NCI-H2196 (cell line): ENCODE measurements at regions not wholly inside any gene's neighbourhood (a gene's known extent, or its start where the extent isn't known, plus 50 kb on each side); places are given as distances from the start of the nearest gene placed in this dataset.

Experiments used
- DNase-seq: peaks from one replicate; lab custom pipeline; 2025; ENCODE audit not compliant: unreplicated experiment; lab: John Stamatoyannopoulos, UW

GRCh38 chr13:104085611-104086010 lies 1019.4 kb upstream of the SLC10A2 start:
- no peak for DNase-seq

GRCh38 chr13:104074326-104074725 lies 1008.1 kb upstream of the SLC10A2 start:
- DNase-seq = no peak

- DNase-seq = no peak
These were observed 1005.6 kb upstream of the SLC10A2 start for GRCh38 chr13:104071806-104072205.

- no peak for DNase-seq
These were observed 999.1 kb upstream of the SLC10A2 start for GRCh38 chr13:104065328-104065727.

DNA sequence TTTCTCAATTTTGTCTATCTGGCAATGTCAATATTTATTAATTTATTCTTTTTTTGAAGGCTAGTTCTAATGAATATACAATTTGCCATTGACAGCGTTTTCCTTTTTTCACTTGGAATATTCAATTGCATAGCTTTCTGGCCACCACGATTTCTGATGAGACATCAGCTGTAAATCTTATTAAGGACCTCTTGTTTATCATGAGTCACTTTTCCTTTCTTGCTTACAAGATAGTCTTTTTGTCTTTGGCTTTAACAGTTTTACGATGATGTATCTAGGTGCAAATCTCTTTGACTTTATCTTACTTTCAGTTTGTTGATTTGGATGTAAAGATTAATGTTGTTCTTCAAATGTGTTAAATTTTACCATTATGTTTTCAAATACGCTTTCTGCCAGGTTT lies 991.6 kb upstream of the SLC10A2 start:
- DNase-seq = no peak

DNA sequence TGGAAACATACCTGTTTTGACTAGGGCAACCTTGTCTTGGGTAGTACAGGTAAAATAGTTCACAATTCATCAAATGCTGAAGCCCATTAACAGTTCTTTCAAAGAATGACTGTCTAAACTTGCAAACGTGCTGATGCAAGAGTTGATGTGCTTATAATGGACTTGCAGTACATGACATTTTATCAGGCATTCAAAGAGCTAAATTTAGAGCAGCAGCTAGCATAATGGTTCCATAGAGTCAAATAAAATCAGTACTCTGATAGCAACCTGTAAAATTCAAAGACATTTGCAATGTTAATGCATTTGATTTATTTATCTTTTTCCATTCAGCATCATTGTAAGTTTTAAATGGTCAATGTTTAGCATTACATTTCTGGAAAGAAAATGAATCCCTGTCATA lies 979.7 kb upstream of the SLC10A2 start:
- no peak for DNase-seq

- DNase-seq = no peak
These were observed 977.0 kb upstream of the SLC10A2 start for GRCh38 chr13:104043184-104043583.

DNA sequence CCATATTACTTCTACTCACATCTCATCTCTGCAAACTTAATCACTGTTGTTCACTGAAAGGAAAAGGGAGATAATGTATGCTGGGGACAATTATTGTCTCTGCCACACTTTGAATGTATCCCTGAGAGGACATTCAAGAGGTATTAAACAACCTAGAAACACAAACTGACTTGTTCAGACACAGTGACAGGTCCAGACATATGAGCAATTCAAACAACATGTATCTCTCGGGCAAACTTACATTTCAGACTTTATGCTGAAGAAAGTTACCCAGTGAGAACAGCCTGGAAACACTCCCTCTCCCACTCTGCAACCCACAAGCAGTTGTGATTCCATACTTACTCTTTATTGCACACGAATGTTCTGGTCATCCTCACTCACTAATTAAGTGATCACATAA lies 968.7 kb upstream of the SLC10A2 start:
- no peak for DNase-seq

DNA sequence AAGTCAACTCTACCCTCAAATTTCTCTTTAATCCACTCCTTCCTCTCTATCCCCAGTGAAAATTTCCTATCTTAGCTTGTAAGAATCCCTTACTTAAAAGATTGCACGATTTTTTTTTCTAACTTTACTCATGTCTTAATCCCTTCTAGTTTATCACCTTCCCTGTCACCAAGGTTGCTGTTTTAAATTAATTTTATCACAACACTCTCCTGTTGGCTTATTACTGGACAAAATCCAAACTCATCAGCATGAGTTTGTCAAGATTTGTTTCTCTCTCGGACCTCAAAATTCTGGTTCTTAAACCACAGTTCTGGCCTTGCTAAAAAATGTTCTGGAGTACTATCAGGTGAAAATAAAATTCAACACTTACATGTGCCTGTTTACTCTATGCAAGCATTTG lies 959.1 kb upstream of the SLC10A2 start:
- DNase-seq = no peak

DNA sequence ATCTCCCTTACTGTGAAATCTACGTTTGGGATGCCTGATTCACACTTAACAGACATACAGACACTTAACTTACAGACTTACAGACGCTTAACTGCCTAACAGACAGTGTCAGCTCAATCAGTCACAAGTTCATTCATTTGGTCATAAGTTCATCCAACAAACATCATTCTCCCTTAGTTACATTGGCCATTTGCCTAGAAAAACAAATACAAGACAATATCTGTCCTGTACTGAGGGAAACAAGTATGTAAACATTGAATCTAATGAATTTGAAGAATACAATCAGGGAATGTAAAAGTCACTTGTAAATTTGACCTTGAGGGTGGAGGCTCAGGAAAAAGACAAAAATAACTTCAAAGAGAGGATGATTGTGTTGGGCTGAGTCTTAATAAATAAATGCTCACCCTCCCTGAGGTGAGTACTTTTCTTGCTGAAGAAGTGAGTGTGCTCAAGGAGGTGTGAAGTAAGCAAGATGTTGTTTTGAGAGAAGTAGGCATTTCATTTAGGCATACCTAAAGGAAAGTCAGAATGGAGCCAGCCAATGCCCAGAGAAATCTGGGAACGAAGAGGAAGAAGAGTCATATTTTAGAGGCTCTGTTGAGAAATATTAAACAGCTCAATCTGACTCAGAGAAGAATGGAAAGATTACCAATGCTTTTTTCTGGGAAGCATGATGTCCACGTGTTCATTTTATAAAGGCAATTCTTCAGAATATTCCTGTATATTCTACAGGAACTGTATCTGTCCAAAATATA lies 958.4 kb upstream of the SLC10A2 start:
- DNase-seq = no peak

- no peak for DNase-seq
These were observed 955.7 kb upstream of the SLC10A2 start for GRCh38 chr13:104021806-104022397.

GRCh38 chr13:104017317-104017716 lies 951.1 kb upstream of the SLC10A2 start:
- DNase-seq = no peak

- DNase-seq = no peak
These were observed 949.6 kb upstream of the SLC10A2 start for GRCh38 chr13:104015646-104016396.

GRCh38 chr13:104014803-104015645 lies 948.8 kb upstream of the SLC10A2 start:
- no peak for DNase-seq

DNA sequence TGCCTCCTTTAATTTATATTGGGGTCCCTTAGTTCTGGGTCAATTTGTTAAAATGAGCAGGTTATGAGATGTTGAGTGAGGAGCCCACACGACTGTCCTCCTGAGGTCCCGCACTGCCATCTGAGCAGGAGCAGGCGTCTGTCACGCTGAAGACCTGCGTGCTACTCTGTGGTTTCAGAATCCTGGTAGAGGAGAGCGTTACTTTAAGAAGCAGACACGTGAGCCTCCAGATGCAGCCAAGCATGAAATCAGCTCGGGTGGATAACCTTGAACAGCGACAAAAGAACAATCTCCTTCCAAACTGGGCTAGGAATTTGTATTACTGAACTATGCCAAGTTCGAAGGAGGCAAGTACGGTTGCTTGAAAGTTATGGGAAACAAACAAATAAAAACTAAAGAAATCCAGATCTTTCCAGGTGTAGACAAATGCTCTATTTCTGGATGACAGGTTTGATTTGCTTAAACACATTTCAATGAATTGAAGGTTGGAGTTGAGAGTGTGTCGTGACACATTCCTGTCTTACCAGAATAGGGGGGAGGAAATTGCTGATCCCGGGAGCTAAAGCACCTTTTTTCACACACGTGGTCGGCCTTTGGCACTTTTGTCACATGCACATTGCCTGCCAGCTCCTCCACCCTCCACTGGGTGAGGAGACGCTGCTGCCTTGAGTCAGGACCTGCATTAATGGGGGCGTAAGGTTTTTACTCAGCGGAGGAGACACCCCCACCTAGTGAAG lies 945.5 kb upstream of the SLC10A2 start:
- DNase-seq = no peak

DNA sequence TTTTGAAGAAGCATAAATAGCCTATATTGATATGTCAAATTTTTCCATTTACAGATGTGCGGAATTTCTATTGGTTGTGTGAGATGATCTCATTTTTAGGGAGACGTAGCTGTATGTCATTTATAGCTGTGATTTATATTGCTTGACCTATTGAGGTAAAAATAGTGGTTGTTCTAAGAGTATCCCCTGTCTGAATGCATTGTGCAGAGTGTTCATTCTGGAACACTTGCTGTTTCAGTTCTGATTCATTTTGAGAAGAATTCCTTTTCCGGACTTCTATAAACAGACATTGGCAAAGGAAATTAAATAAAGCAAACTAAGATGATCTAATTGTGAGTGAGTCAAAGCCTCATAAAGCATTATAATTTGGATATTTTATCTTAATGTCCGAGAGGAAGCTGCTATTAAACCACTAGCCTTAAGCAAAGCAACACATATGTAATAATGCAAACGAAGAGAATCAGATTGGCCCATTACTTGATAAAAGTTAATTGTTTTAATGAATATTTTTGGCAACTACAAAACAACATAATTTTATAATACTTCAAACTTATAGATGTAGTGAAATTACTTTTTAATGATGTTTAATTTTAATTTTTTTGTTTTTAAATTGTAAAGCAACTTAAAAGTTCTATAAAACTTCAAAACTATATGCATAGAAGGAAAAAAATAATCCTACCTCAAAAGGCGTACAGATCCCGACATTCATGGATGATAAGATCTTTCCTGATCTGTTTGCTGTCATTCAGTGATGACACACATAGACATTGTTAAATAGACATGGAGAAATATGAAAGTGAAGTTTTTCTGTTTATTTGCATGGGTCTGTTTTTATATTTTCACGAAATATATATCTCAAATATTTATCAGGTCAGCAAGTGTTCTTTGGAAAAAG lies 942.6 kb upstream of the SLC10A2 start:
- DNase-seq = no peak

- DNase-seq = no peak
These were observed 941.9 kb upstream of the SLC10A2 start for GRCh38 chr13:104008075-104008474.

GRCh38 chr13:104006625-104007075 lies 940.4 kb upstream of the SLC10A2 start:
- DNase-seq = no peak

GRCh38 chr13:104004572-104004971 lies 938.4 kb upstream of the SLC10A2 start:
- no peak for DNase-seq
